RWPE2 (cell line): ENCODE measurements at regions not wholly inside any gene's neighbourhood (a gene's known extent, or its start where the extent isn't known, plus 50 kb on each side); places are given as distances from the start of the nearest gene placed in this dataset.

Experiments
- ATAC-seq: fragments of 200-7000 bp; cut with Tn5 transposase; 3 replicates; pipeline ENCODE4 v1.9.1; 2021; ENCODE audit warnings: low read depth
- DNase-seq: peaks from one replicate; pipeline ENCODE4 v3.0.0-alpha.2; 2020; ENCODE audit warnings: low spot score
- H3K27ac ChIP-seq: fragments of 450-650 bp; 2 replicates; pipeline ENCODE4 v1.5.1; 2017; ENCODE audit warnings: mild to moderate bottlenecking; ENCODE audit not compliant: poor library complexity, severe bottlenecking
- H3K27me3 ChIP-seq: fragments of 250-450 bp; sonication (Bioruptor Pico); 2 replicates; pipeline ENCODE4 v1.5.1; 2021; ENCODE audit warnings: mild to moderate bottlenecking, moderate library complexity; ENCODE audit not compliant: insufficient read depth, poor library complexity, severe bottlenecking
- H3K36me3 ChIP-seq: fragments of 250-450 bp; sonication (Bioruptor Pico); 2 replicates; pipeline ENCODE4 v1.5.1; 2020; ENCODE audit warnings: low read depth, mild to moderate bottlenecking, moderate library complexity
- H3K4me1 ChIP-seq: fragments of 250-450 bp; sonication (Bioruptor Pico); 2 replicates; pipeline ENCODE4 v1.5.1; 2021; ENCODE audit warnings: mild to moderate bottlenecking, moderate library complexity; ENCODE audit not compliant: insufficient read depth, poor library complexity, severe bottlenecking
- H3K4me3 ChIP-seq: fragments of 250-450 bp; sonication (Bioruptor Pico); 2 replicates; pipeline ENCODE4 v1.5.1; 2021; ENCODE audit warnings: mild to moderate bottlenecking, moderate library complexity; ENCODE audit not compliant: severe bottlenecking
- H3K9me3 ChIP-seq: fragments of 250-450 bp; sonication (Bioruptor Pico); 2 replicates; pipeline ENCODE4 v1.5.1; 2021; ENCODE audit warnings: mild to moderate bottlenecking, moderate library complexity; ENCODE audit not compliant: severe bottlenecking
- TF ChIP-seq, protein P1 (sequence below): fragments of 450-650 bp; IDR thresholded peaks from one replicate; pipeline ENCODE4 v1.5.1; 2017; ENCODE audit warnings: mild to moderate bottlenecking, moderate library complexity; ENCODE audit not compliant: poor library complexity, severe bottlenecking

DNA sequence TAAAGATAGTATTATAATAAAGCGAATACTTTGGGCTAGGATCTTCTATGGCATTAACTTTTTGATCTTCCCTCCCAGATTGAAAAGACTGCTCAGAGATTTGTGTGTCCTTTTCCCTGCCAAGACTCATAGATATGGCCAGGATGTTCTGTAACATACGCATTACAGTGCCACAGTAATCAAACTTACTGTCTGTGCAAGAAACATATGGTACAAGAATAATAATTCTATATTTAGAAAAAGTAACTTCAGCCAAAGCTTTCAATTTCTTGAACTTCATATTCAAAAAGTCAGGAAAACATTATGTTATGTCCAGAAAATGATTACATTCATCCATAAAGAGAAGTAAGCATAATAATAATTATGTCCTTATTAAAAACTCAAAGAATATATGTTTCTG lies 100.9 kb upstream of the GUCY1A1 start:
- H3K9me3 ChIP-seq, result no peaks in the 10 kb centered on the region
- TF ChIP-seq, protein P1, sequence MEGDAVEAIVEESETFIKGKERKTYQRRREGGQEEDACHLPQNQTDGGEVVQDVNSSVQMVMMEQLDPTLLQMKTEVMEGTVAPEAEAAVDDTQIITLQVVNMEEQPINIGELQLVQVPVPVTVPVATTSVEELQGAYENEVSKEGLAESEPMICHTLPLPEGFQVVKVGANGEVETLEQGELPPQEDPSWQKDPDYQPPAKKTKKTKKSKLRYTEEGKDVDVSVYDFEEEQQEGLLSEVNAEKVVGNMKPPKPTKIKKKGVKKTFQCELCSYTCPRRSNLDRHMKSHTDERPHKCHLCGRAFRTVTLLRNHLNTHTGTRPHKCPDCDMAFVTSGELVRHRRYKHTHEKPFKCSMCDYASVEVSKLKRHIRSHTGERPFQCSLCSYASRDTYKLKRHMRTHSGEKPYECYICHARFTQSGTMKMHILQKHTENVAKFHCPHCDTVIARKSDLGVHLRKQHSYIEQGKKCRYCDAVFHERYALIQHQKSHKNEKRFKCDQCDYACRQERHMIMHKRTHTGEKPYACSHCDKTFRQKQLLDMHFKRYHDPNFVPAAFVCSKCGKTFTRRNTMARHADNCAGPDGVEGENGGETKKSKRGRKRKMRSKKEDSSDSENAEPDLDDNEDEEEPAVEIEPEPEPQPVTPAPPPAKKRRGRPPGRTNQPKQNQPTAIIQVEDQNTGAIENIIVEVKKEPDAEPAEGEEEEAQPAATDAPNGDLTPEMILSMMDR, result no peak
- ATAC-seq (no peak), DNase-seq (no peak)
- H3K4me3 ChIP-seq, result no peak overlapping the region
- H3K27ac ChIP-seq, result no peak overlapping the region
- no peaks in the 10 kb centered on the region for H3K36me3 ChIP-seq
- H3K27me3 ChIP-seq, result no peaks in the 10 kb centered on the region
- no peaks in the 10 kb centered on the region for H3K4me1 ChIP-seq

DNA sequence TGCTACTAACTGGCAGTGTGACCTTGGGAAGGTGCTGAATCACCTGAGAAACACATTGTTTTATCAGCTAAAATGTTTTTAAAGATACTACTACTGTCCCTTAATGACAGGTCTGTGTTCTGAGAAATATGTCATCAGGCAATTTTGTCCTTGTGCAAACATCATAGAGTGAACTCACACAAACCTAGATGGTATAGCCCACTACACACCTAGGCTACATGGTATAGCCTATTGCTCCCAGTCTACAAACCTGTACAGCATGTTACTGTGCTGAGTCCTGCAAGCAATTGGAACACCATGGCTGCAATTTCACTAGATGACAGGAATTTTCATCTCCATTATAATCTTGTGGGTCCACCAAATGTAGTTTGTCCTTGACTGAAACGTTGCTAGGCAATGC lies 101.3 kb upstream of the GUCY1A1 start:
- Histone ChIP-seq H3K27ac (no peak overlapping the region), H3K4me1 (no peaks in the 10 kb centered on the region)
- TF ChIP-seq, protein P1, result no peak

DNA sequence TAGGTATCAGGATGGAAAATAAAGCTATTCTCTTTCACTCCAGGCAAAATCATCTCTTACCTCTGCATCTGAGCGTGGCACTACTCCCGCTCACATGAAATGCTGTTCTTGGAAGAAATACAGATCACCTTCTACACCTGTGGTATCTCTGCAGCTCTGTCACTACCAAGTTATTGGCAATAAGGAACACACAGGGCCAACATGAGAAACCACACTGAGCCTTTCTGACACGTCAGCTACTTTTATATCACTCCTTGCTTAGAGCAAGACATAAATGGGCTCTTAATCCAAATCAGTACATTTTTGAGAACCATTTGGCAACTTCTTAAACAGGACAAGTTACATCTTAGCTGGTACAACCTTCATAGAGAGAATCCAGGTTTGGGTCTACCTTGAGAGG lies 101.8 kb upstream of the GUCY1A1 start:
- no peak overlapping the region for H3K4me3 ChIP-seq

More for the DNA sequence above, 101.3 kb upstream of the GUCY1A1 start:
- ATAC-seq, result no peak
- H3K36me3 ChIP-seq, result no peaks in the 10 kb centered on the region
- no peaks in the 10 kb centered on the region for H3K27me3 ChIP-seq
- no peaks in the 10 kb centered on the region for H3K9me3 ChIP-seq
- no peak for DNase-seq
- H3K4me3 ChIP-seq, result no peak overlapping the region

DNA sequence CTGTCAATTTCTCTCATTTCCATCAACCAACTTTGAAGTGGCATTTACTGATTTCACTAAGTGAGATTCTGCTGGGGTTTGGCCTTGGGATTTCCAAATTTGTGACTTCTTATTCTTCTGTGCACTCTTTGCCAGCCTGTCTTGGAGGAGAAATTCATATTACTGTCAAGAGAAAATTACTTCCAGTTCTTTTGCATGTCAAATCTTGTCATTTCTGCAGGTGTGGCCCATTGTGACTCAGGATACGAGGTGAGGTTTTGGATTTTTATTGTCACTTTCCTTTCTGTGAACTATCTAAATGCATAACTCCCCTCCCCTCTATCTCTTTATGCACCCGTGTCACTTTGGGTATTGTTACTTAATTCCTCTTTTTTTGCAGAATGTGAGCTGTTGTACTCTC lies 102.6 kb upstream of the GUCY1A1 start:
- Histone ChIP-seq H3K4me3 (no peak overlapping the region), H3K4me1 (no peaks in the 10 kb centered on the region), H3K9me3 (no peaks in the 10 kb centered on the region), H3K27me3 (no peaks in the 10 kb centered on the region), H3K27ac (no peak overlapping the region), H3K36me3 (no peaks in the 10 kb centered on the region)
- TF ChIP-seq, protein P1, result no peak
- ATAC-seq, result no peak
- DNase-seq, result no peak

More for the DNA sequence above, 101.8 kb upstream of the GUCY1A1 start:
- no peak overlapping the region for H3K27ac ChIP-seq
- DNase-seq (no peak), ATAC-seq (no peak)
- no peaks in the 10 kb centered on the region for H3K9me3 ChIP-seq
- no peaks in the 10 kb centered on the region for H3K36me3 ChIP-seq
- H3K27me3 ChIP-seq, result no peaks in the 10 kb centered on the region
- H3K4me1 ChIP-seq, result no peaks in the 10 kb centered on the region
- TF ChIP-seq, protein P1, result no peak

DNA sequence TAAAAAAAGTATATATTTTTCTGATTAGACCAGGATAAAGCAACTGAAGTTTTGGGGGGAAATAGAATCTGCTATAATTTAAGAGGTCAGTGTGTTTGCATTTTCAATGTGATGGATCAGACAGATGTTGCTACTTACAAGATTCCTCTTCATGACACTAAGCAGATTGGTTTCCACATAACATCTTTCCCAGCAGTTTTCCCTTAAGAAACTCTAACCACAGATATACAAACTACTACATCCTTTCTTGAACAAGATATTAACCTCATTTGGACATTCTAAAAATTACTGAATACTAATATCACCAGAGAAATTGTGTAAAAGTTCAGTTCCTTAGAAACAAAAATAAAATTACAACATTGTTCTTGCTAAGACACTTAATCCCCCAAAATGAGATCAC lies 106.7 kb upstream of the GUCY1A1 start:
- TF ChIP-seq, protein P1, result no peak
- no peak overlapping the region for H3K4me3 ChIP-seq
- H3K4me1 ChIP-seq, result no peaks in the 10 kb centered on the region
- no peaks in the 10 kb centered on the region for H3K27me3 ChIP-seq
- H3K36me3 ChIP-seq, result no peaks in the 10 kb centered on the region
- no peak for ATAC-seq
- H3K9me3 ChIP-seq, result no peaks in the 10 kb centered on the region
- no peak for DNase-seq
- H3K27ac ChIP-seq, result no peak overlapping the region
